ENCODE measurements at regions not wholly inside any gene's neighbourhood (a gene's known extent, or its start where the extent isn't known, plus 50 kb on each side); places are given as distances from the start of the nearest gene placed in this dataset.
A peak's percentile ranks its signal among the peaks of the same experiment; 100 is the strongest.

DNA sequence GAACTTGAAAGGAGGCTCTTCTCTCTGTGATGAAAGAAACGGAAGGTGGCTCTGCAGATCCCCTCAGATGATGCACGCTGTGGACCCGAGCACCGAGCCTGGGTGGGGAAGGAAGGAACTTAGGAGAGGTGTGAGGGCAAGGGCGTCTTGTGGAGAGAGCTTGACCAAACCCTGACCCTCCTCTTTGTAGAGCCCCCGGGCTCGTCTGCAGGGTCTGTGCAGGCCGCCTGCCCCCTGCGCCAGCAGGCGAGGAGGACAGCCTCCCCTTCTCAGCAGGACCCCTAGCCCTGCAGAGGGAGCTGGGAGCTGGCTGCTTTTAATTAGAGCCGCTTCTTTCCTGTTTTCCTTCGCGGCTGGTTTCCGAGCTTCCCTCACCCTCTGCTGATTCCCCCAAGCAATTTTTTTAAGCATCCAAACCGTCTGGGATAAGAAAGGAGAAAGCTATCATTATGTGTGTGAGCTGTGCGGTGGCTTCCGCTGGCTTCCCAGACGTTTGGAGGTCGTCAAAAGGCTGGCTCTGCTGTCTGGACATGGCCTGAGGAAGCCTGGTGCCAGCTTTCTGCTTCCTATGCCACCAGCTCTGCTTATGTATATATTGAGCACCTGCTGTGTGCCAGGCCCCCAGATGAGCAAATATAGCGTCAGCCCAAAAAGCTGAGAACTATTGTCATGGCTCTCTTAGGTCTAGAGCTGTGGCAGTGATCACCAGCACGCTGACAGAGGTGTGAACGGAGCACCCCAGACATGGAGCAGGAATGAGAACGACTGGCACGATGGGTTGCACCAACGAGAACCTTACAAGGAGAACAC lies 160.2 kb upstream of the IRF2BP2 start:
- no peak for DNase-seq (ENCODE audit: low read depth, low spot score)
- H3K27me3 ChIP-seq (ENCODE audit: control insufficient read depth, insufficient read depth, low read length) = no peaks in the 10 kb centered on the region
- no peak for TF ChIP-seq SIN3A (IDR thresholded peaks at IDR 0.05; ENCODE audit: borderline replicate concordance, insufficient read depth, low read depth, low read length)
- TF ChIP-seq TCF7L2 (IDR thresholded peaks at IDR 0.05; ENCODE audit: low read depth, low read length) = no peak
- TF ChIP-seq, protein P1, sequence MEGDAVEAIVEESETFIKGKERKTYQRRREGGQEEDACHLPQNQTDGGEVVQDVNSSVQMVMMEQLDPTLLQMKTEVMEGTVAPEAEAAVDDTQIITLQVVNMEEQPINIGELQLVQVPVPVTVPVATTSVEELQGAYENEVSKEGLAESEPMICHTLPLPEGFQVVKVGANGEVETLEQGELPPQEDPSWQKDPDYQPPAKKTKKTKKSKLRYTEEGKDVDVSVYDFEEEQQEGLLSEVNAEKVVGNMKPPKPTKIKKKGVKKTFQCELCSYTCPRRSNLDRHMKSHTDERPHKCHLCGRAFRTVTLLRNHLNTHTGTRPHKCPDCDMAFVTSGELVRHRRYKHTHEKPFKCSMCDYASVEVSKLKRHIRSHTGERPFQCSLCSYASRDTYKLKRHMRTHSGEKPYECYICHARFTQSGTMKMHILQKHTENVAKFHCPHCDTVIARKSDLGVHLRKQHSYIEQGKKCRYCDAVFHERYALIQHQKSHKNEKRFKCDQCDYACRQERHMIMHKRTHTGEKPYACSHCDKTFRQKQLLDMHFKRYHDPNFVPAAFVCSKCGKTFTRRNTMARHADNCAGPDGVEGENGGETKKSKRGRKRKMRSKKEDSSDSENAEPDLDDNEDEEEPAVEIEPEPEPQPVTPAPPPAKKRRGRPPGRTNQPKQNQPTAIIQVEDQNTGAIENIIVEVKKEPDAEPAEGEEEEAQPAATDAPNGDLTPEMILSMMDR (IDR thresholded peaks at IDR 0.05) = no peak
- TF ChIP-seq, protein P2, sequence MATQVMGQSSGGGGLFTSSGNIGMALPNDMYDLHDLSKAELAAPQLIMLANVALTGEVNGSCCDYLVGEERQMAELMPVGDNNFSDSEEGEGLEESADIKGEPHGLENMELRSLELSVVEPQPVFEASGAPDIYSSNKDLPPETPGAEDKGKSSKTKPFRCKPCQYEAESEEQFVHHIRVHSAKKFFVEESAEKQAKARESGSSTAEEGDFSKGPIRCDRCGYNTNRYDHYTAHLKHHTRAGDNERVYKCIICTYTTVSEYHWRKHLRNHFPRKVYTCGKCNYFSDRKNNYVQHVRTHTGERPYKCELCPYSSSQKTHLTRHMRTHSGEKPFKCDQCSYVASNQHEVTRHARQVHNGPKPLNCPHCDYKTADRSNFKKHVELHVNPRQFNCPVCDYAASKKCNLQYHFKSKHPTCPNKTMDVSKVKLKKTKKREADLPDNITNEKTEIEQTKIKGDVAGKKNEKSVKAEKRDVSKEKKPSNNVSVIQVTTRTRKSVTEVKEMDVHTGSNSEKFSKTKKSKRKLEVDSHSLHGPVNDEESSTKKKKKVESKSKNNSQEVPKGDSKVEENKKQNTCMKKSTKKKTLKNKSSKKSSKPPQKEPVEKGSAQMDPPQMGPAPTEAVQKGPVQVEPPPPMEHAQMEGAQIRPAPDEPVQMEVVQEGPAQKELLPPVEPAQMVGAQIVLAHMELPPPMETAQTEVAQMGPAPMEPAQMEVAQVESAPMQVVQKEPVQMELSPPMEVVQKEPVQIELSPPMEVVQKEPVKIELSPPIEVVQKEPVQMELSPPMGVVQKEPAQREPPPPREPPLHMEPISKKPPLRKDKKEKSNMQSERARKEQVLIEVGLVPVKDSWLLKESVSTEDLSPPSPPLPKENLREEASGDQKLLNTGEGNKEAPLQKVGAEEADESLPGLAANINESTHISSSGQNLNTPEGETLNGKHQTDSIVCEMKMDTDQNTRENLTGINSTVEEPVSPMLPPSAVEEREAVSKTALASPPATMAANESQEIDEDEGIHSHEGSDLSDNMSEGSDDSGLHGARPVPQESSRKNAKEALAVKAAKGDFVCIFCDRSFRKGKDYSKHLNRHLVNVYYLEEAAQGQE (IDR thresholded peaks at IDR 0.05; ENCODE audit: insufficient read depth in 1 of 2, low read depth in 2 of 2, low read length in 1 of 2) = no peak
- no peak for TF ChIP-seq POLR2AphosphoS5 (IDR thresholded peaks at IDR 0.05; ENCODE audit: low read depth, low read length)
- no peak for ATAC-seq
- BruUV-seq (replicated peaks) = no TSS peak
- CTCF ChIA-PET = interaction anchor here (0.6 kb wide), 1 partner anchor 25 kb away, joined by 4 read pairs; no protein-coding TSS in a partner anchor
- H3K36me3 ChIP-seq (ENCODE audit: control insufficient read depth, insufficient read depth, low read length) = no peaks in the 10 kb centered on the region
- POLR2A ChIA-PET = interaction anchor here (0.6 kb wide), 1 partner anchor 156 kb away, joined by 4 read pairs; no protein-coding TSS in a partner anchor
- no peak overlapping the region for H3K4me3 ChIP-seq (ENCODE audit: low read depth in 2 of 2, low read length in 2 of 2)
- H3K27ac ChIP-seq (ENCODE audit: low read length) = peak overlapping the region; percentile 99
- in situ Hi-C loops (cut with HindIII; ENCODE audit: low pct_unique_long_range_greater_than_20kb, low sequenced_read_pairs) (no loop called here), intact Hi-C loops (cut with micrococcal nuclease; ENCODE audit: unreplicated experiment) (no loop called here)
- peaks cover 47% of the 10 kb centered on the region for H3K4me1 ChIP-seq (ENCODE audit: control insufficient read depth, insufficient read depth, low read length)
- H3K9me3 ChIP-seq (ENCODE audit: control insufficient read depth, insufficient read depth, low read depth, low read length) = no peaks in the 10 kb centered on the region; the same call in 1 of the 2 replicates

DNA sequence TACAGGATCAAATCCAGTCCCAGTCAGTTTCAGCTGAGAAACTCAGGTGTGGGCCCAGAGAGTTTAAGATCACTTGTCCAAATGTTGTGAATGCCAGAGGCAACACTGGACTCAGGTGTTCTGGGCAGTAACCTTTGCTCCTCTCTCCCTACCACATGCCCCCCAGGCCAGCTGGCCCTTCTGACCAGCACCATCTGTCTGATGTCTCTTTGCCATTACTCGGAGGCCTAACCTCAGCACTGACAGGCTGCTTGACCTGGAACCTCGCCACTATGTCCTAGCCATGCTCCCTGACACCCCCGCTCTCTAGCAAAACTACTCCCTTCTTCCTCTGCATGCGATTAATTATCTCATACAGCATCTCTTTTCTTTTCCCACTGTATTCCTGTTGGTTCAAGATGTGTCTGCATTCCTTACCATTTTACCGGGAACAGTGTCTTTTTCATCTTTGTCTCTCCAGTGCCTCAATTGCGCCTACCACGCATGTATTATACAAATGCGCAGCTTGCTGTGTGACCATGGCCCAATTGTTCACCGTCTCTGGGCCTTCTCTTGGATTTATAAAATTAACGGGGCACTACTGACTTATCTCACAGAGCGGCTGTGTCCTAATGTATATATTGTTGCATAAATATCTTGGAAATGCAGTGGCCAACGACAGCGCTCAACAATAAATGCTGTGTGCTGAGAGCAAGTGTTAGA lies 159.5 kb upstream of the IRF2BP2 start:
- in situ Hi-C loops (cut with HindIII; ENCODE audit: low pct_unique_long_range_greater_than_20kb, low sequenced_read_pairs) = no loop called here
- BruUV-seq (replicated peaks) = no TSS peak

More for the DNA sequence above, 159.5 kb upstream of the IRF2BP2 start:
- no peak for DNase-seq (ENCODE audit: low read depth, low spot score)
- H3K27me3 ChIP-seq (ENCODE audit: control insufficient read depth, insufficient read depth, low read length) = no peaks in the 10 kb centered on the region
- H3K36me3 ChIP-seq (ENCODE audit: control insufficient read depth, insufficient read depth, low read length) = no peaks in the 10 kb centered on the region
- ChIA-PET CTCF (no interaction called here), POLR2A (no interaction called here)
- H3K9me3 ChIP-seq (ENCODE audit: control insufficient read depth, insufficient read depth, low read depth, low read length) = no peaks in the 10 kb centered on the region; the same call in 1 of the 2 replicates
- intact Hi-C loops (cut with micrococcal nuclease; ENCODE audit: unreplicated experiment) = no loop called here
- no peak for ATAC-seq
- TF ChIP-seq, protein P2 (IDR thresholded peaks at IDR 0.05; ENCODE audit: insufficient read depth in 1 of 2, low read depth in 2 of 2, low read length in 1 of 2) = no peak
- peaks cover 46% of the 10 kb centered on the region for H3K4me1 ChIP-seq (ENCODE audit: control insufficient read depth, insufficient read depth, low read length)
- peak overlapping the region; percentile 99 for H3K27ac ChIP-seq (ENCODE audit: low read length)
- H3K4me3 ChIP-seq (ENCODE audit: low read depth in 2 of 2, low read length in 2 of 2) = no peak overlapping the region

All from Panc1 (cell line).